ENCODE measurements at regions not wholly inside any gene's neighbourhood (a gene's known extent, or its start where the extent isn't known, plus 50 kb on each side); places are given as distances from the start of the nearest gene placed in this dataset.
A peak's percentile ranks its signal among the peaks of the same experiment; 100 is the strongest.

DNA sequence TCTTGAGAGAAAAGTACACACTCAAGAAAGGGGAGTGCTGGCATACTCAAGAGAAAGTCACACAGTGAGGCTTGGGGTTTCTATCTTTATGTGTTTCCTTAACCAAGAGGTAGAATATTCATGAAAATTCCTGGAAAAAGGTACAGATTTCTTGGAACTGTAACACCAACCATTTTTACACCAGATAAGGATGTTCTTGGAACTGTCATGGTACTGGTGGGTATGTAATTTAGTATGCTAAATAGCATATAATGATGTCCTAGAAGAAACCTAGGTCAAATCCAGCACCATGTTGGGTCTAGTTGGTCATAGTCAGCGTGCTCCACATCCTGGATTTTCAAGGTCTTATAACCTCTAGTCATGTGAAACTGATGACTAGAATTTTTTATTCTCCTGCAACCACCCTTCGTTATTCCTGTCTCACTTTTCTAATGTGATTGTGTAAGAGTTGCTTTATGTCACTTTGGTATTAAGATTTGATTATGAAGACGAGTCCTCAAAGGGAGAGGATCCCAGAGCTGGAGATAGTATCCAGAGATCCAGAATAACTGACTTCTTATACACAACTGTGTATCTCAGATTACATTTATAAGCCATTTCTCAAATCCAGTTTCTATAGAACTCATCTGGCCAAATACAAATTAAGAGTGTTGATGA, 510.1 kb downstream of the TMTC2 start:
- Histone ChIP-seq H2BK5ac (ENCODE audit: low read depth, low read length) (peak overlapping the region; percentile 91; the same call in 1 of the 2 replicates), H3K9me3 (ENCODE audit: insufficient read depth in 2 of 2, low read depth in 1 of 2, low read length in 1 of 2) (no peaks in the 10 kb centered on the region), H4K20me1 (replicated peaks in 1 of 2; ENCODE audit: control insufficient read depth in 1 of 2, insufficient read depth in 2 of 2, low read length in 2 of 2) (no peaks in the 10 kb centered on the region), H3K79me1 (ENCODE audit: low read depth, low read length) (no peaks in the 10 kb centered on the region), H3K56ac (replicated peaks; ENCODE audit: insufficient read length, low read depth, low read length) (no peak overlapping the region), H3K18ac (ENCODE audit: extremely low read depth, low read length) (peak overlapping the region; percentile 54), H3K23me2 (ENCODE audit: low read depth, low read length) (no peaks in the 10 kb centered on the region), H3K4me1 (replicated peaks in 1 of 4; ENCODE audit: control insufficient read depth in 3 of 4, insufficient read depth in 4 of 4, low read length in 3 of 4) (peaks cover 0 to 10% (median 4%) of the 10 kb centered on the region in 4 experiments; a peak in 3 of 7 replicates), H3K23ac (ENCODE audit: insufficient read length) (no peak overlapping the region), H3K4ac (replicated peaks; ENCODE audit: insufficient read length, low read depth, low read length) (no peak overlapping the region), H2BK20ac (ENCODE audit: low read length) (peak overlapping the region; percentile 3), H3K4me3 (ENCODE audit: extremely low read depth in 1 of 4, insufficient read depth in 2 of 4, low read depth in 3 of 4, low read length in 4 of 4) (peak overlapping the region in 1 of 4 experiments; percentile 37; a peak in 1 of 8 replicates), H2AK5ac (ENCODE audit: low read depth, low read length) (no peak overlapping the region; the same call in 1 of the 2 replicates), H4K91ac (replicated peaks; ENCODE audit: insufficient read length, low read length) (peak overlapping the region; percentile 65), H3K14ac (ENCODE audit: insufficient read length) (no peak overlapping the region), H2BK15ac (ENCODE audit: low read length) (no peak overlapping the region), H3K27ac (ENCODE audit: low read depth, low read length) (no peak overlapping the region; the same call in 1 of the 2 replicates), H2BK120ac (replicated peaks; ENCODE audit: low read depth, low read length) (peak overlapping the region; percentile 98), H3K79me2 (ENCODE audit: control insufficient read depth in 1 of 2, insufficient read depth in 2 of 2, low read length in 2 of 2) (no peaks in the 10 kb centered on the region), H3K27me3 (replicated peaks in 1 of 4; ENCODE audit: control insufficient read depth in 3 of 4, extremely low read depth in 1 of 4, insufficient read depth in 3 of 4, low read length in 3 of 4) (no peaks in the 10 kb centered on the region), H3K9ac (replicated peaks in 1 of 4; ENCODE audit: extremely low read depth in 1 of 4, low read depth in 3 of 4, low read length in 3 of 4) (no peak overlapping the region), H2AFZ (ENCODE audit: low read length) (no peak overlapping the region), H2BK12ac (ENCODE audit: low read depth, low read length) (no peak overlapping the region), H3K4me2 (ENCODE audit: insufficient read depth in 1 of 2, low read depth in 2 of 2, low read length in 2 of 2) (peak overlapping the region; percentile 47; a peak in 1 of 4 replicates), H3K36me3 (ENCODE audit: control insufficient read depth in 2 of 4, insufficient read depth in 4 of 4, low read length in 3 of 4) (no peaks in the 10 kb centered on the region), H4K8ac (ENCODE audit: extremely low read depth, insufficient read depth, low read length) (no peak overlapping the region), H4K5ac (ENCODE audit: insufficient read length, low read depth, low read length) (peak overlapping the region; percentile 23)
- ChIA-PET POLR2A (ENCODE audit: partially characterized antibody) (no interaction called here), CTCF (ENCODE audit: partially characterized antibody) (interaction anchor here (0.9 kb wide), 1 partner anchor 511 kb away, joined by 3 read pairs; no protein-coding TSS in a partner anchor)
- TF ChIP-seq SIRT6 (IDR thresholded peaks at IDR 0.05; ENCODE audit: low read length) (no peak), SP2 (IDR thresholded peaks at IDR 0.05; ENCODE audit: low read length) (no peak), NANOG (IDR thresholded peaks at IDR 0.05; ENCODE audit: insufficient read depth, low read depth, low read length, poor library complexity, severe bottlenecking) (no peak), JUND (IDR thresholded peaks at IDR 0.05; ENCODE audit: low read length) (no peak), CREB1 (IDR thresholded peaks at IDR 0.05) (no peak), KDM4A (IDR thresholded peaks at IDR 0.05; ENCODE audit: low read depth, low read length, severe bottlenecking) (no peak), JUN (IDR thresholded peaks at IDR 0.05; ENCODE audit: low read depth, low read length) (no peak)
- 89% methylated on average over 3 of the region's 3 CpGs; no CpG with 5 or more reads in 1 of the 2 experiments for WGBS, 2 experiments (ENCODE audit: extremely low coverage in 1 of 2, insufficient coverage in 1 of 2, insufficient read length in 1 of 2, insufficient replicate concordance in 2 of 2, low coverage in 1 of 2, low lambda C conversion rate in 2 of 2, missing lambda C conversion rate in 1 of 2)
- DNase-seq (ENCODE audit: low read depth in 1 of 2, low spot score in 2 of 2) (no peak), FAIRE-seq (no peak)

Measured in H1 (cell line).